NCI-H146 treated with DMSO at 0.1 percent for 48 hours (cell line): ENCODE measurements at regions not wholly inside any gene's neighbourhood (a gene's known extent, or its start where the extent isn't known, plus 50 kb on each side); places are given as distances from the start of the nearest gene placed in this dataset.

Source experiments
- DNase-seq: peaks from one replicate; lab custom pipeline; 2025; ENCODE audit not compliant: unreplicated experiment; lab: John Stamatoyannopoulos, UW

DNA sequence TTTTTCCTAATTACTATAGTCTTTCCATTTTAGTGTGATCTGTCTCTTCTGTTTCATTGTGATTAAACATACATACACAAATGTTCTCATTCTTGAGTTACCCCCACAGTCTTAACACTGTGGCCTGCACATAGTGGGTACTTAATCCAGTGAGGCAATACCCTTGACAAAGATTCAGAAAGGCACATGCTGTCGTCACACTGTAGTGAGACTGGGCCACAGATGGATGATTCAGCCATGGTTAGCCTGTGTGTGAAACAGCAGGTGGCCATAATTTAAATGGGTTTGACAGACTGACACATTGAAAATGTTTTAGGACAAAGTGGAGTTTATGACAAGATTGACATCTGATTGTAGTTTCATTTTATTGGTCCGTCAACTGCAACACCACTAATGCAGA, 313.1 kb downstream of the C11orf87 start:
- no peak for DNase-seq

DNA sequence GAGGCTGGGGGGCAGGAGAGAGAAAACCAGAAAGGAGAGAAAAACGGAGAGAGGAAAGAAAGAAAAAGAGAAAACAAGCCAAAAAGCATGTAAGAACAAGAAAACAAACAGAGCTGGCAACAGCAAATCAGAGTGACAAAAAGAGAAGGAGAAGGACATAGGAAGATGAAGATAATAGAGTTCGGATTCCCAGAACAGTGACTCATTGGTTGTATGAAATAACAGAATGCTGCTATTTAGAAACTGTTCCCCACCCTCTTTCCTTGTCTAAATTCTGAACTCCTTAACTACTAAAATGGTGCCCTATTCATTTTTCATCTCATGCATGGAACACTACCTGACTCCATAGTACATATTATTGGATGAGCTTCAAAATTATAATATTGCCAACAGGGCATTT, 317.4 kb downstream of the C11orf87 start:
- DNase-seq: no peak

DNA sequence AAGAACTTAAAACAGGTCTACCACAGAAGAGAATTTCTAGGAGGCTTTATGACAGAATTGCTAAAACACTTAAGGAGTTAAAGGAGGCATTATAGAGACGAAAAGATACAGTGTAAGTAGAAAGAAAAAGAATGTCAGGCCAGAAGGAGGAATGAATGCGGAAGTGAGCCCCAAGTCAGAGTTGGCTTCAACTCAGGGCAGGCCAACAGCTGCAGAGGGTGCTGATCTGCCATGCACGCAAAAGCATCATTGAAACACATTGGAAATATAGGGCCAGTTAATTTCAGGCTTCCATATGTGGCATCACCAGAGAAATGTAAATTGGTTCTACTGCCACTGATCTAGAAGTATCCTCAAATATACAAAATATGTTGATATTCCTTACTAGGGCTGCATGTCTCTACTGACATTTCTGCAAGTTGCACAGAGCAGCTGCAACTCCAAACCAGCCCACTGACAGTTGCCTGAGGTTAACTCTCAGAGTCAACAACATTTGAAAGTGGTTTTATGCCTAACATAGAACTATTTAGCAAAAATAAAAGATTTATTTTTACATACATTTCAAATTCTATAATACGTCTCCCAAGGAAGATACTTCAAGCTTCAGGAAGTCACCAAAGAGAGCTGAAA, 324.1 kb downstream of the C11orf87 start:
- DNase-seq: no peak

DNA sequence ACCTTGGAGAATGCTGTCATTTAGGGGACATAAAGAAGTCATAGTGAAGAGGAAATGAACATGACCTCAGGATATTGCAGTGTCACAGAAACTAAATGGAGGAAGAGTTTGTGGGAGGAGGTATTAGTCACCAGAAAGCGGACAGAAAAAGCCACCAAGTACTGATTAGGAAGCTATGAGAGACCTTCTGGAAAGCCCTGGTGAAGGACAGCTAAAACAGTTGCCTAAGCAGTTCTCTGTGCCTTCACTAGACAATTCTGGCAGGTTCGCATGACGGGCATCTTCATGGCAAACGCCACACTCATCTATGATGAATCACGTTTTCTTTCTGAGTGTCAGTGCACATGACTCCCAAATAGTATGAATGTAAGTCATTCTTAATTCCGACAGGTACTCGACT, 325.8 kb downstream of the C11orf87 start:
- DNase-seq: no peak

DNA sequence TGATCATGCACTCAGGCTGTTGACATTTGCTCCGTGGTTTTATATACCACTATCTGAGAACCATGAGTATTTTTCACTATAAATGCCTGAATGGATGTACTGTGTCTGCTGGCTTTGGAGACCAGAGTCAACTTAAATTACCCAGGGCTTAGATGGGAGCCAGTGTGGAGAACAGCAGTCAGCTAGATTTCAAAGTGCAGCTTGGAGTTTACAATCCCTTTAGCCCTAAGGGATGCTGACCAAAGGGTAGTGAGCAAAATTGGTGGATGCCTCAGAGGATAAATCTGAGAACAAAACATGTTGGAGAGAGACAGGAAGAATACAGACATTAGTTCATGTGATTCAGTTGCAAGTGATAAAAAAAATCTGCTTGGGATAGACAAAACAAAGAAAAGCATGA, 327.5 kb downstream of the C11orf87 start:
- DNase-seq: no peak

DNA sequence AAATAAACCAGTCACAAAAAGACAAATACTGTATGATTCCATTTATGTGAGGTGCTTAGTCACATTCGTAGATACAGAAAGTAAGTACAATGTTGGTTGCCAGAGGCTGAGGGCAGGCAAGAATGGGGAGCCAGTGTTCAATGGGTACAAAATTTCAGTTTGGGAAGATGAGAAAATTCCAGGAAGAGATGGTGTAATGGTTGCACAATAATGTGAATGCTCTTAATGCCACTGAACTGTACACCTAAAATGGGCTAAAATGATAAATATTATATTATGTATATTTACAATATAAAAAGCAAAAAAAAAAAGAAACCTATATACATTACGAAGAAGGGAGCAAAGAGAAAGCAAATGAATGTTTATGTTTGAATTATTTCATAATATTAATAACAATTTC, 329.0 kb downstream of the C11orf87 start:
- no peak for DNase-seq

DNA sequence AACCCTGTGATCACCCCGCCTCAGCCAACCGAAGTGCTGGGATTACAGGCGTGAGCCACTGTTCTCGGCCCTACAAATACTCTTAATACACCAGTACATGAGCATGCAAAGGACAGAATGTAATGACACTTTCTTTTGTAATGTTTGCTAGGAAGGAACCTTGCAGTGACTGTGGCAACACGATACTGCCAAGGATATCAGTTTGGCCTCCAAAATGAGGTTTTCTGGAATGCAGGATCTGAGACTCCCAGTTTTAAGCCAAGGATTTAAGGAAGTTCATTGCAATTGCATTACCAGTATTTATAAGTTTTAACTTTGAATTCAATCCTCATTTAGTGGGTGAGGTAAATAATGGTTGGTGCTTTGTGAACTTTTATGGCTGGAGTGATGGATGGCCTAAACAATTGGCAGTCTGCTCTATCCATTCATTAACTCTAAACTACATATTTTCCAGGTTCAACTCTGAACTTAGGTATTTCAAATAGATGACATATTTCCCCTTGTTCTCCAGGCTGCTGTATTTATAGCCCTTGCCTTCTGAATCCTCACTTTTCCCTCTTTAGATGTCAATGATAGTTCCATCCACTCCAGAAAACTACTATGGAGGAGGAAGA, 330.3 kb downstream of the C11orf87 start:
- no peak for DNase-seq

DNA sequence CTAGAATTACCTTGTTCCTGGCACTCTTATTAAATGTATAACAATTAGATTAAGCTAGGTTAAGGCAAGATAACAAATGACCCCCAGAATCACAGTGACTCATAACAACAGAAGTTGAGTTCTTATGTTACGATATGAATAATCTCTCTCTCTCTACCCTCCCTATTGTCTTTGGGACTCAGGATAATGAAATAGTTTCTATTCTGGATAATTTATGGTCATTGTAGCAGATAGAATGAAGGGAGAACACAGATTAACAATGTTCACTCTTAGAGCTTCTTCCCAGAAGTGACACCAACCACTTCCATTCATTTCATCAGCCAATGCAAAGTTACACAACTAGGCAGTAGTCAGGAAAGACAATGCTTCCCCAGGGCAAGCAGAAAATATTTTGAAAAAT, 334.5 kb downstream of the C11orf87 start:
- DNase-seq: no peak

DNA sequence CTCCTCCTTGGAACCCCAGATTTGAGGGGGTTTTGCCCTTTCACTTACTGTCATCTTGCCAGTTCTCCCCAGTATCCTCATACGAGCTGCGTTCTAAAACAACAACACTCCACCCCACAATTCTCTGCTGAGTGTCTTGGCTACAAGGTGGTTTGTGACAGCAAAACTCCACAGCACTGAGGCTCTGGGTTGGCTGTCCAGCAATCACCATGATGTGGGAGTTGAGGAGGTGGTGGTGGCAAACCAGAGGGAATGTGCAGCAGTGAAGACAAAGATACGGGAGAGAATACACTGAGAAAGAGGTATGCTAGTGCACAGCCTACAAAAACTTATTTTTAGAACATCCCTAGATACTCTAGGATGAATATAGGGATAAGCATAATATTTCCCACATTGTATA, 335.0 kb downstream of the C11orf87 start:
- DNase-seq: no peak

DNA sequence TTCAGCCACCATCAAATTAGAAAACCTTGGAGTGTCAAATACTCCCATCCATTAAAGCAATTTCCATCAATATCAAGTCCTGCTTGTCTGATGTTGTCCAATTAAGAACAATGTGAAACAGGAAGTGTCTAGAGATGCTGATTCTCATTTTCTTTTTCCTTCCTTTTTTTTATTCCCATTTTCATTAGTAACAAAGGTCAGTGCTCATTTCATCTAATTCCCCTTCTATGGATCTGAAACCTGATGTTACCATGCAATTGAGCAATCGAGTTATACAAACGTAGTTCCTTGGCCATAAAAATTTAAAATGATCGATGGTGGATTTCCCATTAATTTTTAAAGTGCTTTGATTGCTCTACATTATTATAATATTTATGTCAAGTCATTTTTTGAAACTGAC, 330.6 kb upstream of the ZC3H12C start:
- no peak for DNase-seq

DNA sequence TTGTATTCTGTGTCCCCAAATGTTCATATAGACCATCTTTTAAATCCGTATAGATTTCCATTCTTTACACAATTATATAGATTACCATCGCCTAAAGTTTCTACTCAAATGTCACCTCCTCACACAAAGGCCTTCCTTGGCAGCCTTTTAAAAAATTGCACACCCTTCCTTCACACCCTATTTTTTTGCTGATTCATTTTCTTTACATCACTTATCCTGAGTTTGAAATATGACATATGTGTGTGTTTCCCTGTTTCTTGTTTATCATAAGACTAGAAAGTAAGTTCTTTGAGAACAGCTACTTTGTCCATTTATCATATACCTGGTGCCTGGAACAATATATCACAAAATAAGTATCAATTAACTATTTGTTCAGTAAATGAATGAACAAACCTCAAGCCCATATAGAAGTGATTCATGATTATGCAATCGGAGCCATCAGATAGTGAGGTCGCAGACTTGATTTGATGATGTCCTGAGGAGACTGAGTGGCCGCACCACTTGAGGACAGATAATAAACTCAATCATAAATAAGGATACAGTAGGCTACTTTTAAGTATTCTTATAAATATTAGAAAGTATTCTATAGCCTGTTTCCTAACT, 327.4 kb upstream of the ZC3H12C start:
- no peak for DNase-seq

DNA sequence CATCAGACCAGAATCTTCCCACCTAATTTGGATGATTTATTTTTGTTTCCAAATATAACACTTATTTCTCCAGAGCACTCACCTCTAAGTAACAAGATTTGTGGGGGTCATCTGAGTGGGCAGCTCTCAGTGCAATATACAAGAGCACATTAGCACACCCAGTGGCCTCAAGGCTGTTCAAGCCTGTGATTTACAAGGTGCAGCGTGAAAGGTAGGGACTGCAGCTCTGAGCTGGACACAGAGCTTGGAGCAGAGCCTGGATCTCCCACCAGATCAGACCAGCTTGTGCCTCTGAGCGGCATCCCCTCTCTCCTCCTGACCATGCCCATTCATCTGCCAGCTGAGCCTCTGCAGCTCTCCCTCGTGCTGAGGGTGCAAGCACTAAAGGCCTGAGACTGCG, 323.3 kb upstream of the ZC3H12C start:
- DNase-seq: no peak

DNA sequence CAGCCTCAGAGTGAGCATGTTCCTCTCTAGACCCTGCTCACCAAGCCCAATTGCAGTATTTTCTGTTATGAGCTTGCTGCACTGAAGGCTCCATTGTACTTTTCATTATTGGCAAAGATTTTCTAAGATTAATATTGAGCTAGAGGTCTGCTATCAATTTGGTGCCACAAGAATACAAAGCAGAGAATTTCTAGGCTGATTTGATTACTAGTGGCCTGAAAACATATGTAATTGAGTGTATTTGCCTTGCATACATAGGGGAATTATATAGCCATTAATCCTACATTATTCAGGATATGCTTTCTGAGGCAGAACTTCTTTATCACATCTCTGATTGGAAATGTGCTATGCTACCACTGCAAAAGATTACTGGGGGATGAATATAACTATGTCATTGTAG, 322.9 kb upstream of the ZC3H12C start:
- DNase-seq: no peak

DNA sequence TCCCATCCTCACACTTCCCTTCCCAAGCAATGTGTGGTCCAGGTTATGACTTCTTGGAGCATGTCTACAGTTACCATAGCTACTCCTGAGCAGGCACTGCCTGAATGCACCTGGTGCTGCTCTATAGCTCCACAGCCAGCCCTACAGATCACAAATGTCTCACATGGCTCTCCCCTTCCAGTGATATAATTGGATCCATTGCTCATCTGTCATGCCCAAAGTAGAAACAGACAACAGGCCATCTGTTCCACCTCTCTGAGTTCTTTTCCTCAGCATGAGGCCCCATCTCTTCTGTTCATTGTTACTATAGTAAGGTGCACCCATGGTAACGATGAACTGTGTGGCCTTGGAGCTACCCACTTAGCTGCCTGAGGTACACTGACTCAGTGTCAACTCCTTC, 320.3 kb upstream of the ZC3H12C start:
- DNase-seq: peak; percentile 98

DNA sequence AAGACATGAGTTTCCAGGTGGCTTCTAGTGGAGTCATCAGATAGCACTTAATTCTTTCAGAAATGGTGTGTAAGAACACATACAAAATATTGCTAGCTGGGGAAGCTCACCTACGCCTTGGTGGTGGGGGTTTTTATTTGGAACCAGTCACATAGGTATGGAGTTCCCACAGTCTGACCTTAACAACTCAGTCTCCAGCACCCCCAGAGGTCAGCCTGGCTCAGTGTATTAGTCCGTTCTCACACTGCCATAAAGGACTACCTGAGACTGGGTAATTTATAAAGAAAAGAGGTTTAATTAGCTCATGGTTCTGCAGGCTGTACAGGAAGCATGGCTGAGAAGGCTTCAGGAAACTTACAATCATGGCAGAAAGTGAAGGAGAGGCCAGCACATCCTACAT, 317.5 kb upstream of the ZC3H12C start:
- no peak for DNase-seq

DNA sequence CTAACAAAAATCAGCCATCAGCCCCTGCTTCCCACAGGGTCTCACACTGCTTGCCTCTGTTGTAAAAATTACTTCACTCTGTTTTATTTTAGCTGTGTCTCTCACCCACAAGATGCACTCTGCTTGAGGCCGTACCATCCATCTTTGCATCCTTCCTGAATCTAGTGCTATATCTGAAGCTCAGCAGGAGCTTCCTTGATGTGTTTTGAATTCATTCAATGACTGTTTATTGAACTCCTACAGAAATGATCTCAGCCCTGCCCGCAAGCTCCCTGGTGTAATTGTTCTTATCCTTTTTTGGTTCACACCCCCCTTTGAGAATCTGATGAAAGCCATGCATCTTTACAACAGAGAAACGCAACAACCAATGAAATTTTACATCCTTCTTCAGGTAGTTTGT, 310.2 kb upstream of the ZC3H12C start:
- no peak for DNase-seq

DNA sequence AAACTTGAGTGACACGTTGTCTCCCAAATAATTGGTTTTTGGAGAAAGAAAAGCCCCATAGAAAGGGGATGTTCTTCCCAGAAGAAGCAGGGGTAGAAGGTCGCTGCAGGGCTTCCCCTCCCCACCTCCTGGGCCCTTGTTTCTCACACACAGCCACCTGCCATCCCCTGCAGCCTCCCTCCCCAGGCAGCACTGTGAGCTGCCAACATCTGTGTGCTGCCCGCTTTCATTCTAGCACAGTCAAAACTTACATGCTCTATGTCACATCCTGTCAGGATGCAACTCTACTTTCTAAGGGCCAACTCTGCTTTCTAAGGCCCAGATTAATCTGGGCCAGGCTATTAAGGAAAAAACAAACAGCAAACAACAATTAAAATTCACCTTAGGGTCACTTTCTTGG, 309.4 kb upstream of the ZC3H12C start:
- DNase-seq: peak; percentile 82

DNA sequence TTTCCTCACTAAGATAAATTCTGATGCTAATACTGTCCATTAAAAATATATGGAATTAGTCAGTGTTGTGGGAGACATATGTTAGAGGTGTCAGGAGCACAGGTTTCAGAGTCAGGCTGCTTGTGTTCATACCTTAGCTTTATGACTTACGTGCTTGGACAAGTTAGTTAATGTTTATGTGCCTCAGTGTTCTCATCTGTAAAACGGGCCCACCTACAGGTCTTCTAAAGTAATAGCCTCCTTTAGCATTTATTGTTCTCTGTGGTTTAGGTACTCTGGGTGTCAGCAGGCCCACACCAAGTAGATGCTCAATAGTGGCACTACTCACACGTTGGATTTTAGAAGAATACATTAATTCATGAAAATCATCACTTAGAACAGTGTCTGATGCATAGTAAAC, 308.7 kb upstream of the ZC3H12C start:
- DNase-seq: no peak

DNA sequence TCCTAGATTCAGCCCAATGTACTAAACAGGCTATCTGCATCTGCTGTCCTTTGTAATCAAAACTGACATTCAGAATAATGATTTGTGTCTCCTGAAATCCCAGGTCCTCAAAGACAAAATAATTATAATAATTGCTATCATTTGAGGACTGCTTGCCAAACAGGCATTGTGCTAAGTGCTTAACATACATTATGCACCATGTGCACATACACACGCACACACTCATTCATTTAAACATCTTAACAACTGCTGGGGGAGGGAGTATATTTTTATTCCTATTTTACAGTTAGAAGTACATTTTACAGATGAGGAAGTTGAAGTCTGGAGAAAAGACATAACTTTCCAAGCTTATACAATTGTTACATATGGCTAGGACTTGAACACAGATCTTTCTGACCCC, 308.0 kb upstream of the ZC3H12C start:
- peak; percentile 67 for DNase-seq

DNA sequence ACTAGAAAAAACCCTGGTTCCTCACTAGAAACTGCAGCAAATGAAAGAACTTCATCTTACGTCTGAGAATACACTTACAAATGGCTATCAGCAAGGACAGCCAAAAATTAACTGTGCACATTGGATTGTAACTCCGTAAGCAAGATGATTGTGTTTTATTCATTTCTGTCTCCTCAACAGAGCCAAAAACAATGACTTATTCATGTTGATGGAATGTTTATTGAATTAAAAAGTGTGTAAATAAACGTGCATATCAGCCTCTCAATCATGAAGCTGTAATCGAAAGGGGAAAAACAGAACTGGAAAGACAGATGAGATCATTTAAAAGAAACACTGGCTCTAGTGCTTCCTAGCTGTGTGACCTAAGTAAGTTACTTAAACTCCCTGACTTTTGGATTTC, 307.5 kb upstream of the ZC3H12C start:
- DNase-seq: peak; percentile 21

DNA sequence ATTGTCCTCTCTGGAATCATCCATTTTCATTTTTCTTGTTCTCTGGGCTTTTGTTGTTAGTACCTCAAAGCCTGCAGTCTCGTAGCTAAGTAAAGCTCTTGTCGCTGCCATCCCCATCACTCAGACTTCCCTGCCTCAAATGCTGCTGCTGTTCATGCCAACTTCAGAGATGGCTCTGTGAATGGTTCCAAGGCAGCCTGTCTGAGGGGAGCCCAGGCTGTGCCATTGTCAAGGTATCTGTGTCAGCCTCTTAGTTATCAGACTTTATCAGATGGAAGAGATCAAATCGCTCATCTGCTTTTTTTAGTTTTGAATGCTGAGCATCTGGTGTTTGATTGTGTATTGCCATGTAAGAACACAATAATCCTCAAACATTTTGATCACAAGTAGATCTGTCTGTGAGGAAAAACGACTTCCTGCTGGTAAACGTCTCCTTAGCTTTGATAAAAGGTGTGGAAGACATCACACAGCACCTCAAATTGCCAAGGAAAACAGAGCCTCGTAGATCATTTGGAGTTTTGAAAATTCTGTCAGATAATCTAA, 304.2 kb upstream of the ZC3H12C start:
- no peak for DNase-seq

DNA sequence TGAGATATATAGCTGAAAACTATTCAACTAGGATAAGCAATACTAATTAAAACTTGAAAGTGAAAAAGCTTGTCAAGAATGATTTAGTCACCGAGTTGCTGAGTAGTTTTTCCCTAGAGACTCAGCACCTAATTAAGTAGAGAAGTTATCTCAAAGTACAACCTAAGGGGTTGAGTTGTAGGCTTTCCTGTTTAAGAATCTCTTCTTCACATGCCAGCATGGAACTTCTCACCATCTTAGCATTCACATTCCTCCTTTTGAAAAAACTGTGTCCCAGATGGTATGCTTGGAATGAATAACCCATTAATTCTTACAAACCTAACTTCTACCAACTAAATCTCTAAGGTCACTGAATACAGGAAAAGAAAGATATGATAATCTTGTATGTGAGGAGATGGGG, 303.3 kb upstream of the ZC3H12C start:
- DNase-seq: no peak

DNA sequence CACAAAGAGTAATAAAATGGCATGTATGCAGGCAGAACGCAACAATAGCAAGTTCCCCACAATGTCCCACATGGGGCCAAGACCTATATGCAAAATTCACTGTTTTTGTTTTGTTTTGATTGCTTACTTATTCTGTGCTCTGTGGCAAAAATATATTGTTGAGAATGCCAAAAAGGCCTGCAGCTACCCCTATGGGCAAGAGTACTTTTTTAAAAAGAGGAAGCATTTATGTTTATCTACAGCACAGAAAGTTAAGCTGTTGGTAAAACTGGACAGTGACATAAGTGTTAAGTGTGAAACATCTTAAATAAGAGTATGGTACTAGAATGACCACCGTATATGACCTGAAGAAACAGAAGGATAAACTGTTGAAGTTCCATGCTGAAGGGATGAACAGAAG, 301.9 kb upstream of the ZC3H12C start:
- DNase-seq: no peak
